HL-60 (cell line): ENCODE measurements at regions not wholly inside any gene's neighbourhood (a gene's known extent, or its start where the extent isn't known, plus 50 kb on each side); places are given as distances from the start of the nearest gene placed in this dataset.

ENCODE experiments used
- REST ChIP-seq: IDR thresholded peaks from 2 replicates; pipeline ENCODE4 v1.6.1; 2012; ENCODE audit warnings: low read depth; ENCODE audit not compliant: insufficient replicate concordance
- TF ChIP-seq, protein P1 (sequence below): IDR thresholded peaks from one replicate; pipeline ENCODE4 v1.5.1; 2011; ENCODE audit warnings: low read length, control low read depth, inconsistent platforms; ENCODE audit not compliant: insufficient read depth

DNA sequence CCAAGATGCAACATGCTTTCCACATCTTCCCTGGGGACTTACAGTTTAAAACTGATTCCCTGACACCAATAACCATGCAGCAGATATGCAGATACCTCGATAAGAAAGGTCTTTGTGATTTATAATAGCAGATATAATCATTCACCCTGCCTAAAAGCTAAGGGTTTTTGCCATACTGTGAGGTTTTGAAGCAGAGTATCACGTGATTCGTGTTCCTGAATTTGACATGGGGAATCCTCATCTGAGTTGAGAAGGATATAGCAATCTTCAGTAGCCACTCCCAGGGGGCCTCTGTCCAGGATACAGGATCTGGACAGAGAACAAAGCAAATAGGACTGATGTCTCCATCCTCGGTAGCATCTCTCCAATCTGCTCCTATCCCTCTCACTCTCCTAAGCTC, 79.1 kb upstream of the SDK2 start:
- TF ChIP-seq, protein P1, sequence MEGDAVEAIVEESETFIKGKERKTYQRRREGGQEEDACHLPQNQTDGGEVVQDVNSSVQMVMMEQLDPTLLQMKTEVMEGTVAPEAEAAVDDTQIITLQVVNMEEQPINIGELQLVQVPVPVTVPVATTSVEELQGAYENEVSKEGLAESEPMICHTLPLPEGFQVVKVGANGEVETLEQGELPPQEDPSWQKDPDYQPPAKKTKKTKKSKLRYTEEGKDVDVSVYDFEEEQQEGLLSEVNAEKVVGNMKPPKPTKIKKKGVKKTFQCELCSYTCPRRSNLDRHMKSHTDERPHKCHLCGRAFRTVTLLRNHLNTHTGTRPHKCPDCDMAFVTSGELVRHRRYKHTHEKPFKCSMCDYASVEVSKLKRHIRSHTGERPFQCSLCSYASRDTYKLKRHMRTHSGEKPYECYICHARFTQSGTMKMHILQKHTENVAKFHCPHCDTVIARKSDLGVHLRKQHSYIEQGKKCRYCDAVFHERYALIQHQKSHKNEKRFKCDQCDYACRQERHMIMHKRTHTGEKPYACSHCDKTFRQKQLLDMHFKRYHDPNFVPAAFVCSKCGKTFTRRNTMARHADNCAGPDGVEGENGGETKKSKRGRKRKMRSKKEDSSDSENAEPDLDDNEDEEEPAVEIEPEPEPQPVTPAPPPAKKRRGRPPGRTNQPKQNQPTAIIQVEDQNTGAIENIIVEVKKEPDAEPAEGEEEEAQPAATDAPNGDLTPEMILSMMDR: no peak
- TF ChIP-seq REST: no peak
